ENCODE measurements at regions not wholly inside any gene's neighbourhood (a gene's known extent, or its start where the extent isn't known, plus 50 kb on each side); places are given as distances from the start of the nearest gene placed in this dataset.

DNA sequence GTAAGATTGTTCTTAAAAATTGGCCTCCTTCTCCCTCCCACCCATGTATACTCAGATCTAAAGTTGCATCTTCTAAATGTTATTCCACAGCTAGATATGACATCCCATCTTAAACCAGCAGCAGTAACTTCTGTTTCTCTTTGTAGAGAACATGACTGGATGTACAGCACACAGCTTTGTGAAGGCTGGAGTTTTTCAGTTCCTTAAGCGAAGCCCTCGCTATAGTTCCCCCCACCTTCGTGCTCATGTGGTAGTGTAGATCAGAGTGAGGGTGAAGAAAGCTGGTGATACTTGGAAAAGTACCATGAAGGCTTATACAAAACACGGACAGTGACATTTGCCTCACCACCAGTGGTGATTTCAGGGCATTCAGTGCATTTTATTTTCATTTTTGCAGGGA lies 137.5 kb downstream of the MAT2B start:
- Histone ChIP-seq H3K36me3 (ENCODE audit: control insufficient read depth in 3 of 3, insufficient read depth in 3 of 3, low read length in 3 of 3) (no peaks in the 10 kb centered on the region), H3K4me3 (ENCODE audit: low read length in 3 of 3) (no peak overlapping the region), H3K9ac (ENCODE audit: low read depth in 1 of 3, low read length in 3 of 3) (no peak overlapping the region), H3K9me3 (ENCODE audit: control insufficient read depth in 3 of 3, low read length in 3 of 3) (no peaks in the 10 kb centered on the region), H3K27me3 (ENCODE audit: control insufficient read depth in 3 of 3, insufficient read depth in 3 of 3, low read length in 3 of 3) (no peaks in the 10 kb centered on the region), H3K27ac (ENCODE audit: low read depth, low read length) (no peak overlapping the region), H3K4me1 (ENCODE audit: control insufficient read depth in 3 of 3, insufficient read depth in 3 of 3, low read length in 3 of 3) (no peaks in the 10 kb centered on the region)

DNA sequence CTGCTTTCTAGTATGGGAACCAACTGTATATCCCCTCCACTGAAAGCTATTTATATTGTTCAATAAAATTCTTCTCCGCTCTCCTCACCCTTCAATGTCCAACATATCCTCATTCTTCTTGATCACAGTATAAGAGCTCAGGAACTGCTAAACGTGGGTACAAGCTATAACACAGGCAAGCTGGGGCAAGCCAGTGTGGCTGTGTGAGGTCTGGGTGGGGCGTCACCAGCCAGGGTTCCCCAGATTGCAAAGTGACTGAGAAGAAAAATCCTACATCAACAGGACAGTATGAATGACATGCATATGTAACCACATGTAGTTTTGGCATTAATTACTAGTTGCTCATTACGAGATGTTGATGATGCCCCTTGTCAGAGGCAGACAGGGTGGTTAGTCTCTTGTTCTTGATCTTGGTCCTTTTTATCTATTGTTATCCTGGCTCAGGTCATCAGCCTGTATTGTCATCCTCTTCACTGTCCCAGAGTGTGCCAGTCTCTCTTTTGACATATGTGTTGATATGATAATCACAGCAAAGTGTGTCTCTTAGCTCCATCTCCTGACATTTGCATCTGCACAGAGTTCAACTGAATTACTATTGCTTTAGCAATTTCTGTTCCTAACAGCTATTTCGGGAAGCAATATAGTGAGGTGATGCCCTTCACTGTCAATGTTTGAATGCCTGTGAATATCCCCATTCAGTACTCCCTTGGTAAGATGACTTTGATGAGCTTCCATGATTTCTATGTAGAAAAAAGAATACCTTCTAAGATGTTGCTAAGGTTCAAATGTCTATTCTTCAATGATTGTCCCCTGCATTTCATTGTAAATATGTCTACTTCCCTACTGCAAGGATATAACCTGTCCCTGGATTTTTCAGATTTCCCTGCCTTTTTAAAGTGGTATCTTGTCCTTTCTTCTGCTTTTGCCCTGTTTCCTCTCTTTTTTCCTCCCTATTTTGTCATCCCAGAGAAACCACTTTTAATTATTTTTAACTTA lies 140.3 kb downstream of the MAT2B start:
- Histone ChIP-seq H3K4me1 (ENCODE audit: control insufficient read depth in 3 of 3, insufficient read depth in 3 of 3, low read length in 3 of 3) (no peaks in the 10 kb centered on the region), H3K27me3 (ENCODE audit: control insufficient read depth in 3 of 3, insufficient read depth in 3 of 3, low read length in 3 of 3) (no peaks in the 10 kb centered on the region), H3K4me3 (ENCODE audit: low read length in 3 of 3) (no peak overlapping the region), H3K36me3 (ENCODE audit: control insufficient read depth in 3 of 3, insufficient read depth in 3 of 3, low read length in 3 of 3) (no peaks in the 10 kb centered on the region), H3K9me3 (ENCODE audit: control insufficient read depth in 3 of 3, low read length in 3 of 3) (no peaks in the 10 kb centered on the region), H3K27ac (ENCODE audit: low read depth, low read length) (no peak overlapping the region), H3K9ac (ENCODE audit: low read depth in 1 of 3, low read length in 3 of 3) (no peak overlapping the region)

DNA sequence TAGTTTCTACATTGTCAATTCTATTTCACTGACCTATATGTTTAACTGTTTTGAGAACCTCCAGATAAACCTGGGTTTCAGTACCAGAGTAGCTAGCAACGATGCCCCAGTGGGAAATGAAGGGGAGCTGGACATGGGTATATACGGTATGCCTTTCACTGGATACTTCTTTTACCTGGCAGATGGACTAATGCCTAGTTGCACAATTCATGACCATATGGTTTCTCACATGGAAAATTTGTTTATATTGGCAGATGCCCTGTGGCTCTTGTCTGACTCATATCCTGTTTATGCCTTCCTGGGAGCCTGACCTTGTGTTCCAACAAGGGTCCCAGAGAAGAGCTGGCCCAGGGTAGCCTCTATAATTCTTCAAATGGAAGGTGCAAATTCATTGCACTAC lies 144.1 kb downstream of the MAT2B start:
- Histone ChIP-seq H3K27ac (ENCODE audit: low read depth, low read length) (no peak overlapping the region), H3K9ac (ENCODE audit: low read depth in 1 of 3, low read length in 3 of 3) (no peak overlapping the region), H3K9me3 (ENCODE audit: control insufficient read depth in 3 of 3, low read length in 3 of 3) (peaks cover 0 to 5% (median 0%) of the 10 kb centered on the region in 3 donors), H3K4me1 (ENCODE audit: control insufficient read depth in 3 of 3, insufficient read depth in 3 of 3, low read length in 3 of 3) (no peaks in the 10 kb centered on the region), H3K36me3 (ENCODE audit: control insufficient read depth in 3 of 3, insufficient read depth in 3 of 3, low read length in 3 of 3) (no peaks in the 10 kb centered on the region), H3K27me3 (ENCODE audit: control insufficient read depth in 3 of 3, insufficient read depth in 3 of 3, low read length in 3 of 3) (no peaks in the 10 kb centered on the region), H3K4me3 (ENCODE audit: low read length in 3 of 3) (no peak overlapping the region)

DNA sequence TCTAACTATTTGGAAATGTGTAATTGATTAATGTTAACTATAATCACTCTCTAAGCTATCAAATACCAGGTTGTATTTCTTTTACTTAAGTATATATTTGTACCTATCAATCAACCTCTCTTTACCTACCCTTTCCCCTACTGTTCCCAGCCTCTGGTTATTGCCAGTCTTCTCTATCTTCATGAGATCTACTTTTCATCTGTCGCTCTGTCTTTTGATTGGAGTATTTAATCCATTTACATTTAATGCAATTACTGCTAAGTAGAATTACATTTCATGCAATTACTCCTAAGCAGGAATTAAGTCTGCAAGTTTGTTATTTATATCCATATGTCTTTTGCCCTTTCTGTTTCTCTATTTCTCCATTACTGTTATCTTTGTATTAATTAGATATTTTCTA lies 148.1 kb downstream of the MAT2B start:
- H3K4me1 ChIP-seq (ENCODE audit: control insufficient read depth in 3 of 3, insufficient read depth in 3 of 3, low read length in 3 of 3) = no peaks in the 10 kb centered on the region
- no peaks in the 10 kb centered on the region for H3K36me3 ChIP-seq (ENCODE audit: control insufficient read depth in 3 of 3, insufficient read depth in 3 of 3, low read length in 3 of 3)
- no peak overlapping the region for H3K27ac ChIP-seq (ENCODE audit: low read depth, low read length)
- H3K9ac ChIP-seq (ENCODE audit: low read depth in 1 of 3, low read length in 3 of 3) = no peak overlapping the region
- peaks cover 0 to 5% (median 2%) of the 10 kb centered on the region in 3 donors for H3K9me3 ChIP-seq (ENCODE audit: control insufficient read depth in 3 of 3, low read length in 3 of 3)
- H3K27me3 ChIP-seq (ENCODE audit: control insufficient read depth in 3 of 3, insufficient read depth in 3 of 3, low read length in 3 of 3) = no peaks in the 10 kb centered on the region
- H3K4me3 ChIP-seq (ENCODE audit: low read length in 3 of 3) = no peak overlapping the region

DNA sequence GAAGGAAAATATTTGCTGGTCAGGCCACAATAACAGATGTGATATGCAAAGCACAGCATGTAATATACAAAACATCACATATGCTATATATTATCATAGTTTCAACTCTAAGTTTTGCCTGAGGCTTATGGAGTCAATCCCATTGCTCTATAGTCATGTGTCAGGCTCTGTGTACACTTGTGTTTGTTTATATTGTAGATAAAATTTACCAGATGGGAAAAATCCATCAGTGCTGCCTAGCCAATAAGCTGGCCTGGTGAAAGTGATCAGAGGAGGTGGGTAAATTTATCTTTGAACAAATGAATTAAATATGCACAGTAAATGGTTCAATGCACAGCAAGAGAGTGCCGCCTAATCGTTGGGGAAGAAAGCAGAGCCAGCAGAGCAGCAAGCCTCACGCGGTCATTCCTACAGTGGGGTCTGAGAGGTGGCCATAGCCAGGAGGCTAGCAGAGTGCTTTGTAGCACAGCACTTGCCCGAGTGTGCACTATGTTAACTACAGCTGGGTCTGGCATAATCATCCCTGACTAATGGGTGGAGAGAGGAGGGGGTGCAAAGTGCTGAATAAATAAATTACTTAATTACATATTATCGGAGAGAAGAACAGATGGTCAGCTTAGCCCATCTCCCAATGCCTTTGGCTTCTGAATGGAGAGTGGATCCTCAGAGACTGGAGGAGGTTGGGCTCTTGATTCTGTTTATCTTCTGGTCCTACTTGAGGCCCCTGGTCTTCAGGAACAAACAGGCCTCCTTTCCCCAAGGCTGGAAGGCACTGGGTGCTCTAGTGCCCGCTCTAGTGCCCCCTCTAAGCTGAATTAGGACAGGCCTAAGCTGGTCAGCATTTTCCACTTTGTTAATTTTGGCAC lies 153.5 kb downstream of the MAT2B start:
- H3K4me3 ChIP-seq (ENCODE audit: low read length in 3 of 3) = no peak overlapping the region
- peaks cover 0 to 2% (median under 1%) of the 10 kb centered on the region in 3 donors for H3K9me3 ChIP-seq (ENCODE audit: control insufficient read depth in 3 of 3, low read length in 3 of 3)
- H3K36me3 ChIP-seq (ENCODE audit: control insufficient read depth in 3 of 3, insufficient read depth in 3 of 3, low read length in 3 of 3) = no peaks in the 10 kb centered on the region
- H3K27ac ChIP-seq (ENCODE audit: low read depth, low read length) = no peak overlapping the region
- no peak overlapping the region for H3K9ac ChIP-seq (ENCODE audit: low read depth in 1 of 3, low read length in 3 of 3)
- H3K4me1 ChIP-seq (ENCODE audit: control insufficient read depth in 3 of 3, insufficient read depth in 3 of 3, low read length in 3 of 3) = no peaks in the 10 kb centered on the region
- H3K27me3 ChIP-seq (ENCODE audit: control insufficient read depth in 3 of 3, insufficient read depth in 3 of 3, low read length in 3 of 3) = no peaks in the 10 kb centered on the region

DNA sequence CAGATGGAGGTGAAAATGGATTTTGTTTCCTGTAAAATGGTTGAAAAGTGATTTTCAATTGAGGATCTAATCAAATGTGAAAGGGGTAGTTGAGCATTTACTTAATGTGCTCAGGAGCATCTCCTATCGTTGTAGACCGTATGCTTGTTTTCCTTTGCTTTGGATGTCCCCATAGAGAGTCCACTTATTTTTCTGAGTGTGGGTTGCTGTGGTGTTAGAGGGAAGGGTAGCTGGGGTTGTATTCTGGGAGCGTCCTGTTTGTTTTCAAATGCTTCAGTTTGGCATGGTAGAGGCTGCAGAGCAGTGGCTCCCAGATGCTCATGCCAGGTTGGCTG lies 154.1 kb downstream of the MAT2B start:
- Histone ChIP-seq H3K4me3 (ENCODE audit: low read length in 3 of 3) (no peak overlapping the region), H3K9ac (ENCODE audit: low read depth in 1 of 3, low read length in 3 of 3) (no peak overlapping the region), H3K9me3 (ENCODE audit: control insufficient read depth in 3 of 3, low read length in 3 of 3) (peaks cover 0 to 2% (median 0%) of the 10 kb centered on the region in 3 donors), H3K36me3 (ENCODE audit: control insufficient read depth in 3 of 3, insufficient read depth in 3 of 3, low read length in 3 of 3) (no peaks in the 10 kb centered on the region), H3K27me3 (ENCODE audit: control insufficient read depth in 3 of 3, insufficient read depth in 3 of 3, low read length in 3 of 3) (no peaks in the 10 kb centered on the region), H3K4me1 (ENCODE audit: control insufficient read depth in 3 of 3, insufficient read depth in 3 of 3, low read length in 3 of 3) (no peaks in the 10 kb centered on the region), H3K27ac (ENCODE audit: low read depth, low read length) (no peak overlapping the region)

DNA sequence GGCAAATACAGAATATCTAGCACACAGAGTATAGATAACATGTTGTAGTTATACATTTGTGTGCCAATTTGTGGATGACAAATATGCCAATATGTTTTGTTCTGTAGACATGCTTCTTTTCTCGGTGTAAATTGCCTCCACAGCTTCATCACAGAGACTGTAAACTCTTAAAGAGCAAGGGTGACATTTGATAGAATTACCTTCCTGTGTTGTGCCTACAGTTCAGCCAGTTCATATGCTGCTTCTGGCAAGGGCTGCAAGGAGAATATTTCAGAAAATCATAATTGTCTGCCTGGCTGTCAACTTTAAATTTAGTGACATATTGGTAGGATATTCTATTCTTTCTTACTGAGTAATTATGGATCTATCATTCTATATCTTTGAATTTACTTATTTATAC lies 155.1 kb downstream of the MAT2B start:
- Histone ChIP-seq H3K9ac (ENCODE audit: low read depth in 1 of 3, low read length in 3 of 3) (no peak overlapping the region), H3K4me1 (ENCODE audit: control insufficient read depth in 3 of 3, insufficient read depth in 3 of 3, low read length in 3 of 3) (no peaks in the 10 kb centered on the region), H3K4me3 (ENCODE audit: low read length in 3 of 3) (no peak overlapping the region), H3K27ac (ENCODE audit: low read depth, low read length) (no peak overlapping the region), H3K9me3 (ENCODE audit: control insufficient read depth in 3 of 3, low read length in 3 of 3) (peaks cover 0 to 2% (median 0%) of the 10 kb centered on the region in 3 donors), H3K27me3 (ENCODE audit: control insufficient read depth in 3 of 3, insufficient read depth in 3 of 3, low read length in 3 of 3) (no peaks in the 10 kb centered on the region), H3K36me3 (ENCODE audit: control insufficient read depth in 3 of 3, insufficient read depth in 3 of 3, low read length in 3 of 3) (no peaks in the 10 kb centered on the region)

DNA sequence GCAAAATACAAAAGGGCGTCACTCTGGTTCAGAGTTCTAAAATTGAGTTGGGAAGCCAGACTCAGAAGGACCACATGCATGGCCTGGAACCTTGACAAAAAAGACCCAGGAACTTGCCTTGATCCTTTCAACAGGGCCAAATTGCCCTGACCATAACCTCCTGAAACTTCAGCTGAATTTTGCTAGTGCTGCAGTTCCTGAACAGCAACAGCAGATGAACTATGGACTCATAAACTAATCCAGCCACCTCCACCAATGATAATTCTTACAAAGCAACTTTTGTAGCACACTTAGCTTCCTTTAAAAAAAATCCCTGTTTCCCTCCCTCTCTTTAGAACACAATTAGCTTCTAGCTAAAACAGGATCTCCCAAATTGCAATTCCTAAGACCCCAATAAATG lies 155.9 kb downstream of the MAT2B start:
- Histone ChIP-seq H3K4me1 (ENCODE audit: control insufficient read depth in 3 of 3, insufficient read depth in 3 of 3, low read length in 3 of 3) (no peaks in the 10 kb centered on the region), H3K27ac (ENCODE audit: low read depth, low read length) (no peak overlapping the region), H3K27me3 (ENCODE audit: control insufficient read depth in 3 of 3, insufficient read depth in 3 of 3, low read length in 3 of 3) (no peaks in the 10 kb centered on the region), H3K9me3 (ENCODE audit: control insufficient read depth in 3 of 3, low read length in 3 of 3) (peaks cover 0 to 2% (median 0%) of the 10 kb centered on the region in 3 donors), H3K36me3 (ENCODE audit: control insufficient read depth in 3 of 3, insufficient read depth in 3 of 3, low read length in 3 of 3) (no peaks in the 10 kb centered on the region), H3K4me3 (ENCODE audit: low read length in 3 of 3) (no peak overlapping the region), H3K9ac (ENCODE audit: low read depth in 1 of 3, low read length in 3 of 3) (no peak overlapping the region)

DNA sequence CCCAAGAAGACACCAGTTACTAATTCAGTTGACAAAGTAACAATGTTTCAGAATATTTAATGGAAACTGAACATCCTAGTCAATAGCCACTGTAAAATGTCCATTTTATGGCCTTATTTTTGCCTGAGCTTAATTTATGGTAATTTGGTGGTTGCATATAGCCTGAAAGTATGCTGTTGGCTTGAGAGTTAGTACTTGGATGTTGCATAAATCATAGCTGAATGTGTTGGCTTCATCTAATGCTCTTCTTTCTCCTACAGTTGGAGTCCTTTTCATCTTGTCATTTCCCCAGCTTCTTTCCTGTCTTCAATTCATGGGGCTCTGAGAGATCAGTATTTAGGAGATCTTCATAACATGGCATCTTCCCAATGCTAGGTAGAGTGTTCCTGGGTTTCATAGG lies 164.6 kb downstream of the MAT2B start:
- Histone ChIP-seq H3K9ac (ENCODE audit: low read depth in 1 of 3, low read length in 3 of 3) (no peak overlapping the region), H3K27ac (ENCODE audit: low read depth, low read length) (no peak overlapping the region), H3K9me3 (ENCODE audit: control insufficient read depth in 3 of 3, low read length in 3 of 3) (no peaks in the 10 kb centered on the region), H3K4me3 (ENCODE audit: low read length in 3 of 3) (no peak overlapping the region), H3K4me1 (ENCODE audit: control insufficient read depth in 3 of 3, insufficient read depth in 3 of 3, low read length in 3 of 3) (no peaks in the 10 kb centered on the region), H3K27me3 (ENCODE audit: control insufficient read depth in 3 of 3, insufficient read depth in 3 of 3, low read length in 3 of 3) (no peaks in the 10 kb centered on the region), H3K36me3 (ENCODE audit: control insufficient read depth in 3 of 3, insufficient read depth in 3 of 3, low read length in 3 of 3) (no peaks in the 10 kb centered on the region)

DNA sequence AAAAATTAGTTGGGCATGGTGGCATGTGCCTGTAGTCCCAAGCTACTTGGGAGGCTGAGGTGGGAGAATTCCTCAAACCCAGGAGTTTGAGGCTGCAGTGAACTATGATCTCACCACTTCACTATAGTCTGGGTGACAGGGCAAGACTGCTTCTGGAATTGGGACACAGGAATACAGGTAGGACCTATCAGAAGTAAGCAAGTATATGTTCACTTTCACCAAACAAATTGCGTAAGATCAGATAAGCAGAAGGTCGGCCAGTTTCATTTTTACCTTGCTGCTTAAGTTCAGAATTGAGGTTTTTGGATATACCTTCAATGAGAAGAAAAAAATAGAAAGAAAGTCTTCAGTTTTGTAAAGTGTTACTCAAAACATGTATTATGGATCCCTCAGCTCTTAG lies 171.7 kb downstream of the MAT2B start:
- Histone ChIP-seq H3K36me3 (ENCODE audit: control insufficient read depth in 3 of 3, insufficient read depth in 3 of 3, low read length in 3 of 3) (no peaks in the 10 kb centered on the region), H3K4me1 (ENCODE audit: control insufficient read depth in 3 of 3, insufficient read depth in 3 of 3, low read length in 3 of 3) (no peaks in the 10 kb centered on the region), H3K4me3 (ENCODE audit: low read length in 3 of 3) (no peak overlapping the region), H3K9ac (ENCODE audit: low read depth in 1 of 3, low read length in 3 of 3) (no peak overlapping the region), H3K27me3 (ENCODE audit: control insufficient read depth in 3 of 3, insufficient read depth in 3 of 3, low read length in 3 of 3) (peaks cover 0 to 3% (median 0%) of the 10 kb centered on the region in 3 donors), H3K27ac (ENCODE audit: low read depth, low read length) (no peak overlapping the region), H3K9me3 (ENCODE audit: control insufficient read depth in 3 of 3, low read length in 3 of 3) (no peaks in the 10 kb centered on the region)

Data from skeletal muscle tissue (tissue), 3 donors.